ENCODE measurements at regions not wholly inside any gene's neighbourhood (a gene's known extent, or its start where the extent isn't known, plus 50 kb on each side); places are given as distances from the start of the nearest gene placed in this dataset.

GRCh38 chrX:122567911-122568310 is 616.2 kb upstream of the GRIA3 start:
- no peak for TF ChIP-seq CTCF (IDR thresholded peaks at IDR 0.05)
- no peak for TF ChIP-seq POLR2A (IDR thresholded peaks at IDR 0.05)
